ENCODE measurements at regions not wholly inside any gene's neighbourhood (a gene's known extent, or its start where the extent isn't known, plus 50 kb on each side); places are given as distances from the start of the nearest gene placed in this dataset.

DNA sequence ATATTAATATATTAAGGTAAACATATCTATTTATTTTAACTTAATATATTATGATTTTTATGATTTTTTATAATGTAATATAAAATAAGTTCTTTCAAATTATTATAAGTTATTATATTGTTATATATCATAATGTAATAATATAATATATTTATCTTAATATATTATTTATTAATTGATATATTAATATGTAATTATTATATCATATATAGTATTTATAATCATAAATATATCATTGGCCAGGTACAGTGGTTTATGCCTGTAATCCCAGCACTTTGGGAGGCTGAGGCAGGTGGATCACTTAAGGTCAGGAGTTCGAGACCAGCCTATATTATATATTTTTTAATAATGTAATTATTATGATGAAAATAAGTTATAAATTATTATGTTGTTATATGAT lies 118.1 kb downstream of the MPP7 start:
- H3K9ac ChIP-seq (ENCODE audit: insufficient read depth in 1 of 2, low read depth in 2 of 2, low read length in 2 of 2), result no peak overlapping the region
- no peaks in the 10 kb centered on the region for H3K36me3 ChIP-seq (ENCODE audit: control insufficient read depth, insufficient read depth, low read length)
- 7% methylated on average over 1 of the region's 1 CpG for WGBS (ENCODE audit: insufficient coverage, low coverage, missing lambda C conversion rate)
- H2AFZ ChIP-seq (ENCODE audit: low read depth, low read length), result no peak overlapping the region
- H3K9me3 ChIP-seq (replicated peaks; ENCODE audit: control insufficient read depth, insufficient read depth, low read depth, low read length), result no peaks in the 10 kb centered on the region
- H3K27me3 ChIP-seq (ENCODE audit: control insufficient read depth in 2 of 2, insufficient read depth in 2 of 2, low read length in 2 of 2), result peaks cover 0 to 3% of the 10 kb centered on the region in 2 experiments; a peak in 1 of 5 replicates
- no peaks in the 10 kb centered on the region for H3K9me1 ChIP-seq (ENCODE audit: control insufficient read depth, insufficient read depth, low read length)
- FAIRE-seq (no peak), DNase-seq (ENCODE audit: extremely low read depth in 1 of 4, low spot score in 3 of 4) (no peak), ATAC-seq (no peak)
- no peaks in the 10 kb centered on the region for H3K4me1 ChIP-seq (replicated peaks in 1 of 2; ENCODE audit: control insufficient read depth in 2 of 2, insufficient read depth in 2 of 2, low read length in 2 of 2)
- H3K79me2 ChIP-seq (ENCODE audit: control insufficient read depth, insufficient read depth, low read length), result no peaks in the 10 kb centered on the region
- no peak overlapping the region for H3K4me2 ChIP-seq (ENCODE audit: insufficient read depth, low read length)
- intact Hi-C loops (cut with micrococcal nuclease) (no loop called here), in situ Hi-C loops (cut with MboI) (loop anchor here (25.0 kb wide), 1 partner anchor 623 kb away; no protein-coding TSS in a partner anchor)
- H4K20me1 ChIP-seq (replicated peaks; ENCODE audit: control insufficient read depth, insufficient read depth, low read length), result no peaks in the 10 kb centered on the region
- no TSS peak for BruUV-seq (replicated peaks)
- TF ChIP-seq KLF6 (CRISPR knock-in tag; IDR thresholded peaks at IDR 0.05; ENCODE audit: borderline replicate concordance) (no peak), ZNF274 (IDR thresholded peaks at IDR 0.05; ENCODE audit: borderline replicate concordance, low read depth, low read length) (peak; percentile 31; the same call in 1 of the 2 replicates), ZFP36 (IDR thresholded peaks at IDR 0.05; ENCODE audit: low read depth, low read length, partially characterized antibody) (no peak), NR2C1 (IDR thresholded peaks at IDR 0.05) (no peak), NR2C1 (tag; IDR thresholded peaks at IDR 0.05) (no peak), SMARCA5 (IDR thresholded peaks at IDR 0.05) (no peak)
- H3K27ac ChIP-seq (ENCODE audit: extremely low read depth, low read depth, low read length), result no peak overlapping the region
- ChIA-PET CTCF (ENCODE audit: low intra/inter-chr PET ratio) (no interaction called here), POLR2A (no interaction called here)
- H3K4me3 ChIP-seq, result no peak overlapping the region

DNA sequence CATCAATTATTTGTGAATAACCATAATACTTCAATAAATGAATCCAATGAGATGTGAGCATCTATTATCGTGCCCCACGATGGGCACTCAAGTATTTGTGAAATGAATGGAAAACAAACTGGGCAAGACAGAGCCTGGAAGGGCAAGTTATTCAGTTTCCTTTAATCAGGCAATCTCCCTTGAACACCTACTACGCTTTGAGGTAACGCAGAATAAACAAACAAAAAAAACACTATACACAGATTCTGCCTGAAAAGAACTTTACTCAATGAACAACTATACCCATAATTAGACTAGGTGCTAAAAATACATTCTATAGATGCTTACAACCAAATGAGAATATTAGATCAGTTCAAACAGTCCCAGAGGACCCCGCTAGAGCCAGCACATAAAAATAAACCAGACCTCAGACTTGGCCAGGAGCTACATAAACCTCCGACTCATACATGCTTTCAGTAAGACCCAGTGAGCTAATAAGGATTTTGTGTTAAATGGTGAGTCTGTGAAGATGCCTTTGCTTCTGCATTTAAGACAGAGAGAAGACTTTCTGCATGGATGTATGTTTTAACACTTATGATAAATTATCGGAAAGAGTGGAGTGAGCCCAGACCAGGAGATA lies 121.3 kb downstream of the MPP7 start:
- H3K27ac ChIP-seq (ENCODE audit: extremely low read depth, low read depth, low read length), result no peak overlapping the region
- ATAC-seq (no peak), FAIRE-seq (no peak), DNase-seq (ENCODE audit: extremely low read depth in 1 of 4, low spot score in 3 of 4) (no peak)
- H3K9me1 ChIP-seq (ENCODE audit: control insufficient read depth, insufficient read depth, low read length), result no peaks in the 10 kb centered on the region
- in situ Hi-C loops (cut with MboI) (loop anchor here (25.0 kb wide), 1 partner anchor 619 kb away; no protein-coding TSS in a partner anchor), intact Hi-C loops (cut with micrococcal nuclease) (no loop called here)
- 0% methylated on average over 7 of the region's 7 CpGs for WGBS (ENCODE audit: insufficient coverage, low coverage, missing lambda C conversion rate)
- ChIA-PET POLR2A (interaction anchor here (0.6 to 1.4 kb wide), 2 partner anchors 12 to 92 kb away, joined by 3 to 9 read pairs; no protein-coding TSS in a partner anchor), CTCF (ENCODE audit: low intra/inter-chr PET ratio) (no interaction called here)
- H3K4me2 ChIP-seq (ENCODE audit: insufficient read depth, low read length), result no peak overlapping the region
- no peak overlapping the region for H2AFZ ChIP-seq (ENCODE audit: low read depth, low read length)
- no TSS peak for BruUV-seq (replicated peaks)
- no peak overlapping the region for H3K4me3 ChIP-seq
- peaks cover 0 to 2% of the 10 kb centered on the region in 2 experiments; a peak in 1 of 5 replicates for H3K27me3 ChIP-seq (ENCODE audit: control insufficient read depth in 2 of 2, insufficient read depth in 2 of 2, low read length in 2 of 2)
- no peaks in the 10 kb centered on the region for H3K9me3 ChIP-seq (replicated peaks; ENCODE audit: control insufficient read depth, insufficient read depth, low read depth, low read length)
- H3K9ac ChIP-seq (ENCODE audit: insufficient read depth in 1 of 2, low read depth in 2 of 2, low read length in 2 of 2), result no peak overlapping the region
- no peaks in the 10 kb centered on the region for H3K79me2 ChIP-seq (ENCODE audit: control insufficient read depth, insufficient read depth, low read length)
- H3K36me3 ChIP-seq (ENCODE audit: control insufficient read depth, insufficient read depth, low read length), result no peaks in the 10 kb centered on the region
- H3K4me1 ChIP-seq (replicated peaks in 1 of 2; ENCODE audit: control insufficient read depth in 2 of 2, insufficient read depth in 2 of 2, low read length in 2 of 2), result no peaks in the 10 kb centered on the region
- no peaks in the 10 kb centered on the region for H4K20me1 ChIP-seq (replicated peaks; ENCODE audit: control insufficient read depth, insufficient read depth, low read length)
- TF ChIP-seq ZNF589 (CRISPR knock-in tag; IDR thresholded peaks at IDR 0.05; ENCODE audit: low read depth), result no peak
- TF ChIP-seq CBX5 (IDR thresholded peaks at IDR 0.05; ENCODE audit: borderline replicate concordance, low read depth), result no peak
- TF ChIP-seq RUNX1 (IDR thresholded peaks at IDR 0.05; ENCODE audit: low read depth), result no peak
- TF ChIP-seq SAFB (IDR thresholded peaks at IDR 0.05; ENCODE audit: borderline replicate concordance, low read depth, low read length), result no peak
- TF ChIP-seq, protein P1, sequence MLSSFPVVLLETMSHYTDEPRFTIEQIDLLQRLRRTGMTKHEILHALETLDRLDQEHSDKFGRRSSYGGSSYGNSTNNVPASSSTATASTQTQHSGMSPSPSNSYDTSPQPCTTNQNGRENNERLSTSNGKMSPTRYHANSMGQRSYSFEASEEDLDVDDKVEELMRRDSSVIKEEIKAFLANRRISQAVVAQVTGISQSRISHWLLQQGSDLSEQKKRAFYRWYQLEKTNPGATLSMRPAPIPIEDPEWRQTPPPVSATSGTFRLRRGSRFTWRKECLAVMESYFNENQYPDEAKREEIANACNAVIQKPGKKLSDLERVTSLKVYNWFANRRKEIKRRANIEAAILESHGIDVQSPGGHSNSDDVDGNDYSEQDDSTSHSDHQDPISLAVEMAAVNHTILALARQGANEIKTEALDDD (IDR thresholded peaks at IDR 0.05), result no peak
- no peak for TF ChIP-seq TCF3 (CRISPR knock-in tag; IDR thresholded peaks at IDR 0.05)
- no peak for TF ChIP-seq ZC3H8 (IDR thresholded peaks at IDR 0.05)
- TF ChIP-seq, protein P2, sequence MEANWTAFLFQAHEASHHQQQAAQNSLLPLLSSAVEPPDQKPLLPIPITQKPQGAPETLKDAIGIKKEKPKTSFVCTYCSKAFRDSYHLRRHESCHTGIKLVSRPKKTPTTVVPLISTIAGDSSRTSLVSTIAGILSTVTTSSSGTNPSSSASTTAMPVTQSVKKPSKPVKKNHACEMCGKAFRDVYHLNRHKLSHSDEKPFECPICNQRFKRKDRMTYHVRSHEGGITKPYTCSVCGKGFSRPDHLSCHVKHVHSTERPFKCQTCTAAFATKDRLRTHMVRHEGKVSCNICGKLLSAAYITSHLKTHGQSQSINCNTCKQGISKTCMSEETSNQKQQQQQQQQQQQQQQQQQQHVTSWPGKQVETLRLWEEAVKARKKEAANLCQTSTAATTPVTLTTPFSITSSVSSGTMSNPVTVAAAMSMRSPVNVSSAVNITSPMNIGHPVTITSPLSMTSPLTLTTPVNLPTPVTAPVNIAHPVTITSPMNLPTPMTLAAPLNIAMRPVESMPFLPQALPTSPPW (CRISPR knock-in tag; IDR thresholded peaks at IDR 0.05), result no peak
- no peak for TF ChIP-seq JUND (IDR thresholded peaks at IDR 0.05; ENCODE audit: borderline replicate concordance, low read depth, low read length)
- no peak for TF ChIP-seq JUND (tag; IDR thresholded peaks at IDR 0.05; ENCODE audit: borderline replicate concordance, low read depth, low read length)
